ENCODE measurements at regions not wholly inside any gene's neighbourhood (a gene's known extent, or its start where the extent isn't known, plus 50 kb on each side); places are given as distances from the start of the nearest gene placed in this dataset.

- TF ChIP-seq HNF1A (IDR thresholded peaks at IDR 0.05; ENCODE audit: low read depth) (no peak), HNF1A (CRISPR knock-in tag; IDR thresholded peaks at IDR 0.05; ENCODE audit: borderline replicate concordance) (no peak)
Observed at GRCh38 chr6:153594871-153595270, 444.2 kb upstream of the OPRM1 start (continued).

- ATAC-seq (no peak), DNase-seq (ENCODE audit: low spot score) (no peak), FAIRE-seq (no peak)
- no peak overlapping the region for H3K9ac ChIP-seq (ENCODE audit: insufficient read depth, low read depth, low read length)
- intact Hi-C loops (cut with micrococcal nuclease; ENCODE audit: unreplicated experiment): no loop called here
- no peaks in the 10 kb centered on the region for H4K20me1 ChIP-seq (ENCODE audit: insufficient read depth, low read length)
- BruUV-seq (replicated peaks): no TSS peak
- ChIA-PET POLR2A (no interaction called here), CTCF (ENCODE audit: low intra/inter-chr PET ratio, low total read pairs) (no interaction called here)
- H2AFZ ChIP-seq (ENCODE audit: low read length): no peak overlapping the region
- no peaks in the 10 kb centered on the region for H3K4me1 ChIP-seq (ENCODE audit: insufficient read depth, low read length)
- H3K36me3 ChIP-seq (replicated peaks in 1 of 2; ENCODE audit: control insufficient read depth in 1 of 2, insufficient read depth in 2 of 2, low read length in 2 of 2): no peaks in the 10 kb centered on the region
- no peak overlapping the region for H3K27ac ChIP-seq (ENCODE audit: extremely low read length, insufficient read depth, low read length)
- no peaks in the 10 kb centered on the region for H3K9me3 ChIP-seq (ENCODE audit: low read length)
- H3K4me2 ChIP-seq (ENCODE audit: low read depth, low read length): no peak overlapping the region
- no peaks in the 10 kb centered on the region for H3K27me3 ChIP-seq (ENCODE audit: control insufficient read depth in 1 of 2, insufficient read depth in 2 of 2, low read length in 2 of 2)
- no peak for TF ChIP-seq RBM22 (optimal IDR thresholded peaks at IDR 0.05; ENCODE audit: low read length)
- no peak for TF ChIP-seq MXI1 (IDR thresholded peaks at IDR 0.05; ENCODE audit: borderline replicate concordance, low read depth, low read length)
- in situ Hi-C loops (cut with HindIII; ENCODE audit: extremely low pct_ligation_motif_present, low pct_unique_long_range_greater_than_20kb): no loop called here
- no peaks in the 10 kb centered on the region for H3K79me2 ChIP-seq (ENCODE audit: insufficient read depth, low read length)
- H3K4me3 ChIP-seq (replicated peaks in 1 of 3; ENCODE audit: insufficient read depth in 1 of 3, low read depth in 2 of 3, low read length in 3 of 3): no peak overlapping the region
Observed at GRCh38 chr6:153591159-153591558, 447.9 kb upstream of the OPRM1 start.
